ENCODE measurements at regions not wholly inside any gene's neighbourhood (a gene's known extent, or its start where the extent isn't known, plus 50 kb on each side); places are given as distances from the start of the nearest gene placed in this dataset.
A peak's percentile ranks its signal among the peaks of the same experiment; 100 is the strongest.
"Not testable (repeated sequence)": the region's sequence is repeated elsewhere in the genome, so short reads cannot be mapped to it uniquely, and the experiment has no call there.

- no peak for DNase-seq
Observed at GRCh38 chr4:132384709-132385108, 764.4 kb upstream of the PCDH10 start.

- DNase-seq = no peak
Observed at GRCh38 chr4:132386130-132386529, 763.0 kb upstream of the PCDH10 start.

DNA sequence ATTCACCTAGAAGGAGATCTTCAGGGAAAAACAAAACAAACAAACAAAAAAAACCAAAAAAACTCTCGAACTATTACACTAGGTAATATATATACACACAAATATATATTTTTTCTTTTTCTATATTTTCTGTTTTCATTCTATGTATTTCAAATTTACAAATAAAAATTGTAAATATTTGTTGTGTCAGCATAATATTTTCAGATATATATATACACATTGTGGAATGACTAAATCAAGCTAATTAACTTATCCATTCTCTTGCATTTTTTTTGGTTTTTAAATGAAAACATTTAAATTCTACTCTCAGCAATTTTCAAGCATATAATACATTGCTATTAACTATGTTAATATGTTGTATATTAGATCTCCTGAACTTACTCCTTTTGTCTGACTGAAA is 762.0 kb upstream of the PCDH10 start:
- no peak for DNase-seq

GRCh38 chr4:132395561-132395960 is 753.5 kb upstream of the PCDH10 start:
- no peak for DNase-seq

GRCh38 chr4:132396636-132397035 is 752.5 kb upstream of the PCDH10 start:
- DNase-seq = no peak

- peak in 1 of 2 experiments; percentile 10 for DNase-seq
Observed at GRCh38 chr4:132417220-132417619, 731.9 kb upstream of the PCDH10 start.

GRCh38 chr4:132427125-132427524 is 722.0 kb upstream of the PCDH10 start:
- no peak for DNase-seq

DNA sequence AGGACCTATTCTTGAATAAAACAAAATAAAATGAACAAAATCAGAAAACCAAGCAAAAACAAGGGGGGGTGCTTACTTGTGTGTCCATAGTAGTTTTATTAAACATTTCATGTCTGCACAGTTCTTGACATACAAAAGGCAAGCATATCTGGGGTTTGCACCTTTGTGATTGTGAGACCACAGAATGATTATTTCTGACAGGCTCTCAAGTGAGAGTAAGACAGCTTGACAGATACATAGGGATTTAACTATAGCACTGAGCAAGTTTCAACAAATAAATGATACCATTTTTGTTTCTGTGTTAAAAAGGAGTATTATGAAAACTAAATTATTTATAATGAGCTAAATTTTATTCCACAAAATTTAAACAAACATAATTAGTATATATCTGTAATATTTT is 712.0 kb upstream of the PCDH10 start:
- DNase-seq = no peak

DNA sequence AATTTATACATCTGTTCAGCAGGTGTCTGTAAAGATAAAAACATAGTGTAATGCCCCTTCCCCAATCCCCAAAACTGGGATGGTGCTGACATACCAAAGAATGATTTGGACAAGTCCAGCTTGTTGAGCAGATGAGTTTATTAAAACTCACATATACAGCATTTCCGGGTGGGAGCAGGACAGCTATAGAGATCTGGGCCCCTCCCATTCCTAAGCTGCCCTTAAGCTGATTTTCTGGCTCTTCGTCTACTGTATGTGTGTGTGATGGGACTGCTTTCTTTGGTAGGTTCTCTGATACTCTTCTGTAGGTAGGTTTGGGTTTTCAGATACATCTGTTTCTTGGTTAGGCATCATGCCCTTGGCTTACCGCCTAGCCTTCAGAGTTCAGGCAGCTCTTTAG is 703.7 kb upstream of the PCDH10 start:
- no peak for DNase-seq

- DNase-seq = not testable (repeated sequence)
Observed at GRCh38 chr4:132457987-132458386, 691.1 kb upstream of the PCDH10 start.

DNA sequence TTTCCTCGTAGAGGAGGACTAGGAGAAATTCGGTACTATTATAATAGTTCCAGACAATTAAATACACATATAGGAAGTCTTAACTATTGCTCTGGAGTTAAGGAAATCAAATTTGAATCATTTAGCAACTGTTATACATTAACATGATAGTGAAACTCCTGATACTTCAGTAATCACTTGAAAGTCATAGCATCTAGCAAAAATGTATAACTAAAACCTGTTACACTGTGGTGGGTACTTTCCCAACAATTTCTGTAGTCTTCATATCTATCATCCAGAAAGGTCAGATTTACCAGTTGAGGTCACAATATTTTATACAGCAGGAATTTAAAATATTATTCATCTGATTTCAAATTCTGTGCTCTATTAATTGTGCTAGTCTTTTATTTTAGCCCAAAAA is 669.6 kb upstream of the PCDH10 start:
- DNase-seq = no peak

- no peak for DNase-seq
Observed at GRCh38 chr4:132488555-132488954, 660.5 kb upstream of the PCDH10 start.

GRCh38 chr4:132493476-132493875 is 655.6 kb upstream of the PCDH10 start:
- peak in 1 of 2 experiments; percentile 4 for DNase-seq

DNA sequence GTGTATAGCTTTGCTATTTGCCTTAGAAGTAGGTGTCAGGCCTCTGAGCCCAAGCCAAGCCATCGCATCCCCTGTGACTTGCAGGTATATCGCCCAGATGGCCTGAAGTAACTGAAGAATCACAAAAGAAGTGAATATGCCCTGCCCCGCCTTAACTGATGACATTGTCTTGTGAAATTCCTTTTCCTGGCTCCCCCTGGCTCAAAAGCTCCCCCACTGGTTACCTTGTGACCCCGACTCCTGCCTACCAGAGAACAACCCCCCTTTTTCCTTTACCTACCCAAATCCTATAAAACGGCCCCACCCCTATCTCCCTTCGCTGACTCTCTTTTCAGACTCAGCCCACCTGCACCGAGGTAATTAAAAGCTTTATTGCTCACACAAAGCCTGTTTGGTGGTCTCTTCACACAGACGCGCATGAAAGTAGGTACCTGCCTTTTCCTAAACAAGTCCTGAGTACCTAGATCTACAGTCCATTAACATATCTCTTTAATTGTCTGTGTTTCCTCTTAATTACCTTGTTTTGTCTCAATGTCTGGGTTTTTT is 653.8 kb upstream of the PCDH10 start:
- not testable (repeated sequence) for DNase-seq

DNA sequence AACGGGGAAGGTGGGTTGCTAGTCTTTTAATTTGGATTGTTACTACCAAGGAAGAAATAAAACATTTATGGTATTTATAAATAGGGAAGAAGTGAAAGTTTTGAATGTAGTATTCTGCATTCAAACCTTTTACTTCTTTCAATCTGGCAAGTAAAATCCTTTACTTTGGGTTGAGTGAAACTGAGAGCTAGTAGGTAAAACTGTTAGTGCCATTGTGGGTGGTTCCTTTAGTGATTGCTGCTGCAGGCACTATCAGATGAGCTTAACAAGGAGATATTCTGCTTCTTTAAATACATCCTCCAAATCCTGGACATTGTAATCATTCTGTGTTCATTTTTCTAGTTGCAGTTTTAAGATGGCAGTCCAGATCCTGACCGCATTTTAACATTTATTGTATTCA is 650.9 kb upstream of the PCDH10 start:
- no peak for DNase-seq

- no peak for DNase-seq
Observed at GRCh38 chr4:132502096-132502552, 647.0 kb upstream of the PCDH10 start.

DNA sequence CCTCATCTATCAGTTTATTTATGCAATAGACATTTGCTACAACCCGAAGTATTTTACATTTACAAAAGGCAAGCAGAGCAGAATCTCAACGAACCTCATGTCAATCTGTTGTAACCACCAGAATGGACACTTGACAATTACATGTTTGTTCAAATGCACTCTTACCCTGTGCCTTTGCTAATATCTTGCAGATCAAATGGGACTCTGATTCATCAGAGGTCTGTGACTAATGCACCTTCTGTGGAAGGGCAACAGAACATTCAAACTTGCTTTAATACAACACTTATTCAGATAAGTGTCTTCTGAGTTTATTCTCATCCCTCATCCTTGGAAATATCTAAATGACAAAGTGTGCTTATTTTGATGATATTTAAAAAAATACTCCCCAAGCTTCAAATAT is 644.7 kb upstream of the PCDH10 start:
- no peak for DNase-seq

DNA sequence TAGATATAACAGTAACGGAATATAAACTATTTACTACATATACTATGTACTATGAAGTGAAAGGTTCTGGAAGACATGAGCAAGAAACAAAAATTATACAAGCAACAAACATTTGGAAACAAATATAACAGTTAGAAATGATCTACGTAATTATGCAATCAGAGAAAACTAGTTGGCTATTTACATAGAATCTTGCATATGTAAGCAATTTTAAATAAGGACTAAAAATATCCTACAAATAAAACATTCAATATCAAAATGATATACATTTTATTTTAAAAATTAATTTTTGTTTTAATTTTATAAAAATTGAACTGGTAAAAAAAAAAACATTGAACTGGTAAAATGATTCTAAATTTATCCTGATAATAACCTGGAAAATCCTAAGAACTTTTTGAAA is 642.5 kb upstream of the PCDH10 start:
- no peak for DNase-seq

GRCh38 chr4:132513491-132513890 is 635.6 kb upstream of the PCDH10 start:
- DNase-seq = no peak

DNA sequence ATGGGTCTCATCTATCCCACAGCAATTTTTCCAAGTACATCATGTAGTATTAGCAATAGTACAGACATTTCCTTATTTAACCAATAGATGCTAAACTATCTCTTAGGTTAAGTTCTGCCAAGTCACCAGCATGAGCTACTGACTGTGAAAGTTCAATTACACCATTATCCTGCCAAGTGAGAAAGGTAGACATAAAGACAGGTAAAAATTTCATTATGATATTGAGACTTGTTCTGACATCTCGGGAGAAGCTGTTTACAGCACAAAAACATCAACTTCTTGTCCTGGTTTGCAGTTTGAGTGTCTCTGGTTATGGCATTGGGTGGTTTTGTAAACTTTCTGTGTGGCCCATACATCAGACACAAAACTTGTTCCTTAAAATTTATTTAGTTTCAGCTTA is 622.4 kb upstream of the PCDH10 start:
- no peak for DNase-seq

DNA sequence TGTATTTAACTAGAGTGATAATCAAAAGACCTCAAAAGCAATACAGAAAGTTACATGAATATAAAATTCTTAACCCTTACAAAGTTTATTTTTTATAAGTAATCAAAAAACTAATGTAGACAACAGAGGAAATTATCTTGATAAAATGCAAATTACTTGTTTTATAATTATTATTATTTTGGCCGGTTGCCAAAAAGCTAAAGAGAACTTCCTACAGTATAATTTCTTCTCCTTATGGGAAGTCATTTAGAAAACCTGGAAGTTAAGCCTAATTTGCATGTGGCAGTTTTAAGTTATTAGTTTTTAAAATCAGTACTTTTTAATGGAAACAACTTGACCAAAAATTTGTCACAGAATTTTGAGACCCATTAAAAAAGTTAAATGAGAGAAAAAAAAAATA is 621.3 kb upstream of the PCDH10 start:
- DNase-seq = no peak

DNA sequence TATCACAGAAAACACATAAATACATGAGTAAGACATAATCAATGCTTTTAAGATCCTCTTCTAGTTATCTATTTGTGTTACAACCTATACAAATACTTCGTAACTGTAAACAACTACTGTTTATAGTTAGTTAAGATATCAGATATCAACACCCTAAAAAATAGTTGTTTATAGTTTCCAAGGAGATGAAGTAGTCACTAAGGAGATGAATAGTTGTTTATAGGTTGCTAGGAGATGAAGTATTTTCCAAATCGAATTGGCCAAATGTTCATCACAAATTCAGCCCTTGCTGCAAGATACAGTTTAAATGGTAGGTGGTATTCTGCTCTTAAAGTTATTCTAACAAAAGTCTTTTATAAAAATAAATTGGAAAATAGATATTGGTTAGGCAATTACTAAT is 618.2 kb upstream of the PCDH10 start:
- DNase-seq = no peak

- DNase-seq = no peak
Observed at GRCh38 chr4:132540268-132540667, 608.8 kb upstream of the PCDH10 start.

DNA sequence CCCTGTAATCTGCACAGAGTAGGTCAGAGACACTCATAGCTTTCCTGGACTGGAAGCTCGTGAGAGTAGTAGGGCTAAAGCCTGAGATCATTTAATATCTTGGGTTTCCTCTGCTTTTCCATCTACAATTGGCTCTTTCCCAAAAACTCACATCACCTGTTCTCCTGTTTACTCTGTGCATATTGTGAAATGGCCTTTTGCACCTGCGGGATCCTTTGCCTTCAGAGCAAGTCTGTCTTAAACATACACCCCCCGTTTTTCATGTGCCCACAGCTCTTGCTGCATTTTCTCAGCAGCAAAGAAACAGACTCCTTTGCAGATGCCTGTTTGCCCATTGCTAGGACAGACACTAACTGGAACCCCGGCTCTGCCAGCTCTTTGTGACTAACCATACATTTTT is 608.3 kb upstream of the PCDH10 start:
- no peak for DNase-seq

GRCh38 chr4:132542228-132542627 is 606.9 kb upstream of the PCDH10 start:
- DNase-seq = no peak

GRCh38 chr4:132548463-132548862 is 600.6 kb upstream of the PCDH10 start:
- DNase-seq = no peak
